ENCODE measurements at regions not wholly inside any gene's neighbourhood (a gene's known extent, or its start where the extent isn't known, plus 50 kb on each side); places are given as distances from the start of the nearest gene placed in this dataset.

DNA sequence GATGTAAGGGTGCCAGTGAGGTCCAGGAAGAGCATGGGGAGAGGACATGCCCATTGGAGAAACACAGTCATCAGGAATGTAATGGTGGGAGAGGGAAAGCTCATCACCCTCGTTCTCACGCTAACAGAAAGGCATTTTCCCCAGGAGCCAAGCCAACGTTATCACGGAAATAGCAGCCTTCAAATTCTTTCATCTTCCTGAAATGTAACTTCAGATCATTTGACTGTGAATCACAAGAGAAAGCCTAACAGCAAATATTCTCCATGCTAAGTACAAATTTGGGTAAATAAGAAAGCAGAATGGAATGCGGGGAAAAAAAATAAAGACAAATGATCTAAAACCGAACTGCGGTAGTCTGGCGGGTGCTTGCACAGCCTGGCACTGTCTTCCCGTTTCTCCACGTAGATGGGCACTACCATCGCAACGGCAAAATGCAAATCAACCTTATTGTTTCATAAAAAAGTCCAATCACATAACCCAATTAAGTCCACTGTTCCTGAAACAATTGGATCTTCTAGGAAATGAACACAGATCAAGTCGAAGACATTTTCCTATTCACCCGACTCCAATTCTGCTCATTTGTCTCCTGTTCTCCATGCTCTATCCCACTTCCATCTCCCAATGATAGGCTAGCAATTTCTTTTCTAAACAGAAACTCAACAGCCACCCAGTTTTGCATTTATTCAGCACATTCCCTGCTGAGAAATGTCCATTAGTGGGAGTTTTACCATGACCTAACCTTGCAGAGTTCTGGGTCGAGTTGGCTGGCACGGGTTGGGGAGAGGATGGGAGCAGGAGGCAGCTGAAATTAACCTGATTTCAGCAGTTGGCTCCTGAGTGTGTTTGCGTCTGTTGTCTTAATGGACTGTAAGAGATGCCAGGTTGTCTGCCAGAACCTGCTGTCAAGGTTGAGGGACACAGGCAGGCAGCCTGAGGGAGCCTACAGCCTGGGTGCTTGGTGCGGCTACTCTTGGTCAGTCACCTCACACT, 74.6 kb upstream of the FRMD4A start:
- no peak for DNase-seq
- ChIA-PET CTCF (interaction anchor here (1.2 kb wide), 1 partner anchor 18 kb away, joined by 3 read pairs; no protein-coding TSS in a partner anchor), POLR2A (no interaction called here)
- no peaks in the 10 kb centered on the region for H3K9me2 ChIP-seq
- peak overlapping the region; percentile 30; the same call in 1 of the 2 replicates for H2AFZ ChIP-seq (ENCODE audit: low read depth)
- peak overlapping the region; percentile 61 for H3K4me2 ChIP-seq
- no peaks in the 10 kb centered on the region for H3K79me2 ChIP-seq (ENCODE audit: insufficient read depth)
- peak overlapping the region; percentile 8 to 83; a peak in 3 of 4 replicates for H3K27ac ChIP-seq (ENCODE audit: low read depth in 2 of 2, low read length in 1 of 2)
- H3K4me3 ChIP-seq (ENCODE audit: low read depth in 2 of 2, low read length in 1 of 2) = no peak overlapping the region
- no peaks in the 10 kb centered on the region for H3K36me3 ChIP-seq (replicated peaks in 1 of 2; ENCODE audit: control insufficient read depth in 1 of 2, insufficient read depth in 2 of 2, low read length in 1 of 2)
- H3K9me3 ChIP-seq = no peaks in the 10 kb centered on the region
- peaks cover 6% of the 10 kb centered on the region for H3F3A ChIP-seq (replicated peaks; ENCODE audit: insufficient read depth)
- peaks cover 16 to 19% of the 10 kb centered on the region in 2 experiments; a peak in 2 of 4 replicates for H3K4me1 ChIP-seq (ENCODE audit: control insufficient read depth in 1 of 2, insufficient read depth in 2 of 2, low read depth in 1 of 2, low read length in 1 of 2)
- H4K20me1 ChIP-seq (ENCODE audit: insufficient read depth) = no peaks in the 10 kb centered on the region
- no peaks in the 10 kb centered on the region for H3K27me3 ChIP-seq (ENCODE audit: insufficient read depth)
- peak overlapping the region; percentile 53; the same call in 1 of the 2 replicates for H3K9ac ChIP-seq
- 41% methylated on average over 16 of the region's 18 CpGs for WGBS (ENCODE audit: low lambda C conversion rate)
- TF ChIP-seq FOXJ3 (CRISPR knock-in tag; IDR thresholded peaks at IDR 0.05) = no peak
- TF ChIP-seq MXI1 (IDR thresholded peaks at IDR 0.05; ENCODE audit: low read depth, low read length) = no peak
- TF ChIP-seq EZH2phosphoT487 (IDR thresholded peaks at IDR 0.05; ENCODE audit: borderline replicate concordance, low read depth) = no peak
- TF ChIP-seq CHD2 (IDR thresholded peaks at IDR 0.05; ENCODE audit: low read length, partially characterized antibody) = no peak
- peak; percentile 45 for TF ChIP-seq TCF12 (IDR thresholded peaks at IDR 0.05)
- no peak for TF ChIP-seq RXRA (IDR thresholded peaks at IDR 0.05; ENCODE audit: borderline replicate concordance, low read depth)
- peak in 1 of 2 experiments; percentile 32; a peak in 1 of 4 replicates for TF ChIP-seq EP300 (IDR thresholded peaks at IDR 0.05; ENCODE audit: borderline replicate concordance in 1 of 2, low read depth in 1 of 2, low read length in 1 of 2)
- no peak for TF ChIP-seq TEAD4 (IDR thresholded peaks at IDR 0.05; ENCODE audit: borderline replicate concordance, insufficient read depth)
- no peak for TF ChIP-seq SMC3 (IDR thresholded peaks at IDR 0.05; ENCODE audit: low read depth, low read length)
- TF ChIP-seq TAF1 (IDR thresholded peaks at IDR 0.05; ENCODE audit: borderline replicate concordance, low read depth, low read length) = no peak
- TF ChIP-seq, protein P1, sequence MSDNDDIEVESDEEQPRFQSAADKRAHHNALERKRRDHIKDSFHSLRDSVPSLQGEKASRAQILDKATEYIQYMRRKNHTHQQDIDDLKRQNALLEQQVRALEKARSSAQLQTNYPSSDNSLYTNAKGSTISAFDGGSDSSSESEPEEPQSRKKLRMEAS (IDR thresholded peaks at IDR 0.05; ENCODE audit: low read depth) = no peak
- TF ChIP-seq, protein P2, sequence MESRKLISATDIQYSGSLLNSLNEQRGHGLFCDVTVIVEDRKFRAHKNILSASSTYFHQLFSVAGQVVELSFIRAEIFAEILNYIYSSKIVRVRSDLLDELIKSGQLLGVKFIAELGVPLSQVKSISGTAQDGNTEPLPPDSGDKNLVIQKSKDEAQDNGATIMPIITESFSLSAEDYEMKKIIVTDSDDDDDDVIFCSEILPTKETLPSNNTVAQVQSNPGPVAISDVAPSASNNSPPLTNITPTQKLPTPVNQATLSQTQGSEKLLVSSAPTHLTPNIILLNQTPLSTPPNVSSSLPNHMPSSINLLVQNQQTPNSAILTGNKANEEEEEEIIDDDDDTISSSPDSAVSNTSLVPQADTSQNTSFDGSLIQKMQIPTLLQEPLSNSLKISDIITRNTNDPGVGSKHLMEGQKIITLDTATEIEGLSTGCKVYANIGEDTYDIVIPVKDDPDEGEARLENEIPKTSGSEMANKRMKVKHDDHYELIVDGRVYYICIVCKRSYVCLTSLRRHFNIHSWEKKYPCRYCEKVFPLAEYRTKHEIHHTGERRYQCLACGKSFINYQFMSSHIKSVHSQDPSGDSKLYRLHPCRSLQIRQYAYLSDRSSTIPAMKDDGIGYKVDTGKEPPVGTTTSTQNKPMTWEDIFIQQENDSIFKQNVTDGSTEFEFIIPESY (IDR thresholded peaks at IDR 0.05; ENCODE audit: borderline replicate concordance, low read depth) = no peak
- no peak for TF ChIP-seq YY1 (IDR thresholded peaks at IDR 0.05; ENCODE audit: low read depth)
- no peak for TF ChIP-seq FOXM1 (IDR thresholded peaks at IDR 0.05; ENCODE audit: low read depth)
- TF ChIP-seq GATA2 (CRISPR knock-in tag; IDR thresholded peaks at IDR 0.05) = no peak
- peak; percentile 8; the same call in 1 of the 2 replicates for TF ChIP-seq FOSL2 (IDR thresholded peaks at IDR 0.05; ENCODE audit: borderline replicate concordance, low read depth)
- TF ChIP-seq, protein P3, sequence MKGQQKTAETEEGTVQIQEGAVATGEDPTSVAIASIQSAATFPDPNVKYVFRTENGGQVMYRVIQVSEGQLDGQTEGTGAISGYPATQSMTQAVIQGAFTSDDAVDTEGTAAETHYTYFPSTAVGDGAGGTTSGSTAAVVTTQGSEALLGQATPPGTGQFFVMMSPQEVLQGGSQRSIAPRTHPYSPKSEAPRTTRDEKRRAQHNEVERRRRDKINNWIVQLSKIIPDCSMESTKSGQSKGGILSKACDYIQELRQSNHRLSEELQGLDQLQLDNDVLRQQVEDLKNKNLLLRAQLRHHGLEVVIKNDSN (IDR thresholded peaks at IDR 0.05; ENCODE audit: borderline replicate concordance, low read depth) = no peak
- TF ChIP-seq, protein P4, sequence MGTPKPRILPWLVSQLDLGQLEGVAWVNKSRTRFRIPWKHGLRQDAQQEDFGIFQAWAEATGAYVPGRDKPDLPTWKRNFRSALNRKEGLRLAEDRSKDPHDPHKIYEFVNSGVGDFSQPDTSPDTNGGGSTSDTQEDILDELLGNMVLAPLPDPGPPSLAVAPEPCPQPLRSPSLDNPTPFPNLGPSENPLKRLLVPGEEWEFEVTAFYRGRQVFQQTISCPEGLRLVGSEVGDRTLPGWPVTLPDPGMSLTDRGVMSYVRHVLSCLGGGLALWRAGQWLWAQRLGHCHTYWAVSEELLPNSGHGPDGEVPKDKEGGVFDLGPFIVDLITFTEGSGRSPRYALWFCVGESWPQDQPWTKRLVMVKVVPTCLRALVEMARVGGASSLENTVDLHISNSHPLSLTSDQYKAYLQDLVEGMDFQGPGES (IDR thresholded peaks at IDR 0.05; ENCODE audit: low read depth, low read length) = no peak
- TF ChIP-seq RAD21 (IDR thresholded peaks at IDR 0.05; ENCODE audit: low read length) = no peak
- TF ChIP-seq GABPA (IDR thresholded peaks at IDR 0.05; ENCODE audit: low read depth) = no peak
- TF ChIP-seq ELF1 (IDR thresholded peaks at IDR 0.05) = no peak
- TF ChIP-seq, protein P5, sequence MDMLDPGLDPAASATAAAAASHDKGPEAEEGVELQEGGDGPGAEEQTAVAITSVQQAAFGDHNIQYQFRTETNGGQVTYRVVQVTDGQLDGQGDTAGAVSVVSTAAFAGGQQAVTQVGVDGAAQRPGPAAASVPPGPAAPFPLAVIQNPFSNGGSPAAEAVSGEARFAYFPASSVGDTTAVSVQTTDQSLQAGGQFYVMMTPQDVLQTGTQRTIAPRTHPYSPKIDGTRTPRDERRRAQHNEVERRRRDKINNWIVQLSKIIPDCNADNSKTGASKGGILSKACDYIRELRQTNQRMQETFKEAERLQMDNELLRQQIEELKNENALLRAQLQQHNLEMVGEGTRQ (IDR thresholded peaks at IDR 0.05; ENCODE audit: borderline replicate concordance, low read depth, low read length) = no peak
- TF ChIP-seq SIN3A (IDR thresholded peaks at IDR 0.05; ENCODE audit: borderline replicate concordance, low read depth, low read length) = no peak
- TF ChIP-seq, protein P6, sequence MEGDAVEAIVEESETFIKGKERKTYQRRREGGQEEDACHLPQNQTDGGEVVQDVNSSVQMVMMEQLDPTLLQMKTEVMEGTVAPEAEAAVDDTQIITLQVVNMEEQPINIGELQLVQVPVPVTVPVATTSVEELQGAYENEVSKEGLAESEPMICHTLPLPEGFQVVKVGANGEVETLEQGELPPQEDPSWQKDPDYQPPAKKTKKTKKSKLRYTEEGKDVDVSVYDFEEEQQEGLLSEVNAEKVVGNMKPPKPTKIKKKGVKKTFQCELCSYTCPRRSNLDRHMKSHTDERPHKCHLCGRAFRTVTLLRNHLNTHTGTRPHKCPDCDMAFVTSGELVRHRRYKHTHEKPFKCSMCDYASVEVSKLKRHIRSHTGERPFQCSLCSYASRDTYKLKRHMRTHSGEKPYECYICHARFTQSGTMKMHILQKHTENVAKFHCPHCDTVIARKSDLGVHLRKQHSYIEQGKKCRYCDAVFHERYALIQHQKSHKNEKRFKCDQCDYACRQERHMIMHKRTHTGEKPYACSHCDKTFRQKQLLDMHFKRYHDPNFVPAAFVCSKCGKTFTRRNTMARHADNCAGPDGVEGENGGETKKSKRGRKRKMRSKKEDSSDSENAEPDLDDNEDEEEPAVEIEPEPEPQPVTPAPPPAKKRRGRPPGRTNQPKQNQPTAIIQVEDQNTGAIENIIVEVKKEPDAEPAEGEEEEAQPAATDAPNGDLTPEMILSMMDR (IDR thresholded peaks at IDR 0.05) = no peak

Measured in SK-N-SH (cell line).